GM19395 (cell line): ENCODE measurements at regions not wholly inside any gene's neighbourhood (a gene's known extent, or its start where the extent isn't known, plus 50 kb on each side); places are given as distances from the start of the nearest gene placed in this dataset.
"Not testable (repeated sequence)": the region's sequence is repeated elsewhere in the genome, so short reads cannot be mapped to it uniquely, and the experiment has no call there.

ENCODE experiments used
- ATAC-seq: cut with Tn5 transposase; IDR thresholded peaks from one replicate; pipeline ENCODE4 v1.9.1; 2021; ENCODE audit warnings: mild to moderate bottlenecking, moderate library complexity; ENCODE audit not compliant: unreplicated experiment

DNA sequence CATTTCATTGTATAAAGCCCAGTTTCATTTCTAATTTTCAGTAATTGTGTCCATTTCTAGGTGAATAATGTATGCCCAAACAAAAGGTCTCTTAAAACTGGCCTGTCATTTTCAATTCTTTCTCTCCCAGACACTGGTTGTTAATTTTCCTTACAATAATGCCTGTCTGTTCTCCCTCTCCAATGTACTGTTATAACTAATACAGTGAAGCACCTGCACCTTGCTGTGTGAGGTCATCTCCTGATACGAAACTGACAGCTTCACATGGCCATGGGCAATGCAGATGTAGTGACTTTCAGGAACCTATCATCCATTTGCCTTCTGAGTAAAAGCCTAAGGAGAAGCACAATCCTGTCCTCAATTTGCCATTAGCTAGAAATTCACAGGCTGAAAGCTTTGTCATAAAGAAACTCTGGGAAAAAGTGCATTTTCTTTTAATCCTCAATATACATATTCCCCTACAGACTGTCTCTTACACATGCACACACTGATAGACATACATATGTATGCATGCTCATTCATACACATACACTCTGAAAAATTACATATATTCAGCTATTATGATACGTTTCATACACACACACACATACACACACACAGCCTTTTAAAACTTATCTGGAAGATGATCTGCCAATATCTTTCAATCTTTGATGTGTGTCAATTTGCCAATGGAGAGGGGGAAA, 1030.3 kb downstream of the TDRD15 start:
- no peak for ATAC-seq

DNA sequence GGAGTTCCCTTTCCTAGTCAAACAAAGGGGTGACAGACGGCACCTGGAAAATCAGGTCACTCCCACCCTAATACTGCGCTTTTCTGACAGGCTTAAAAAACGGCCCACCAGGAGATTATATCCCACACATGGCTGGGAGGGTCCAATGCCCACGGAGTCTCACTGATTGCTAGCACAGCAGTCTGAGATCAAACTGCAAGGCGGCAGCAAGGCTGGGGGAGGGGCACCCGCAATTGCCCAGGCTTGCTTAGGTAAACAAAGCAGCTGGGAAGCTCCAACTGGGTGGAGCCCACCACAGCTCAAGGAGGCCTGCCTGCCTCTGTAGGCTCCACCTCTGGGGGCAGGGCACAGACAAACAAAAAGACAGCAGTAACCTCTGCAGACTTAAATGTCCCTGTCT, 1032.9 kb downstream of the TDRD15 start:
- ATAC-seq: not testable (repeated sequence)

- no peak for ATAC-seq
These were observed 1043.5 kb downstream of the TDRD15 start for GRCh38 chr2:22167256-22167655.

GRCh38 chr2:22175003-22175402, 1051.2 kb downstream of the TDRD15 start:
- no peak for ATAC-seq

DNA sequence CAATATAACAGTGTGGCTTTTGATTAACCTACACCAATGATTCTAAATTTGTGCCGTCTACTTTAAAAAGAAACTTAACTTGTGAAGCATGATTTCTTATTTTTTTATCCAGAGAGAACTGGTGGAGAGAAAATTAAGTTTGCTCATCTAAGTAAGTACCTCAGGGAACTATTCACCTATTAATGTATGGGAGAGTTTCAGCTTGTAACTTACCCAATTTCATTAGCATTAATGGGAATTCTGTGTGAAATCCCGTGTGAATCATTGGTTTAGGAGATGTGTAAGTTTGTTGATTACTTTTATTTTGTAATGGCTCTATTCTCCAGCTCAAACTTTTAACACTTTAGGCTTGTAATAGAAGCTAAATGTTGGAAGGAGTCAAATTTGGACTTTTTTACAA, 1061.5 kb downstream of the TDRD15 start:
- ATAC-seq: no peak

DNA sequence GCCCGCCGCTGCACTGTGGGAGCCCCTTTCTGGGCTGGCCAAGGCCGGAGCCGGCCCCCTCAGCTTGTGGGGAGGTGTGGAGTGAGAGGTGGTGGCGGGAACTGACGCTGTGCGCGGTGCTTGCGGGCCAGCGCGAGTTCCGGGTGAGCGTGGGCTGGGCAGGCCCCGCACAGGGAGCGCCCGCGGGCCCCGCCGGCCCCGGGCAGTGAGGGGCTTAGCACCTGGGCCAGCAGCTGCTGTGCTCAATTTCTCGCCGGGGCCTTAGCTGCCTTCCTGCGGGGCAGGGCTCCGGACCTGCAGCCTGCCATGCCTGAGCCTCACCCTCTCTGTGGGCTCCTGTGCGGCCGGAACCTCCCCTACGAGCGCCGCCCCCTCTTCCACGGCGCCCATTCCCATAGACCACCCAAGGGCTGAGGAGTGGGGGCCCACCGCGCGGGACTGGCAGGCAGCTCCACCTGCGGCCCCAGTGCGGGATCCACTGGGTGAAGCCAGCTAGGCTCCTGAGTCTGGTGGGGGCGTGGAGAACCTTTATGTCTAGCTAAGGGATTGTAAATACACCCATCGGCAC, 1062.6 kb downstream of the TDRD15 start:
- not testable (repeated sequence) for ATAC-seq

DNA sequence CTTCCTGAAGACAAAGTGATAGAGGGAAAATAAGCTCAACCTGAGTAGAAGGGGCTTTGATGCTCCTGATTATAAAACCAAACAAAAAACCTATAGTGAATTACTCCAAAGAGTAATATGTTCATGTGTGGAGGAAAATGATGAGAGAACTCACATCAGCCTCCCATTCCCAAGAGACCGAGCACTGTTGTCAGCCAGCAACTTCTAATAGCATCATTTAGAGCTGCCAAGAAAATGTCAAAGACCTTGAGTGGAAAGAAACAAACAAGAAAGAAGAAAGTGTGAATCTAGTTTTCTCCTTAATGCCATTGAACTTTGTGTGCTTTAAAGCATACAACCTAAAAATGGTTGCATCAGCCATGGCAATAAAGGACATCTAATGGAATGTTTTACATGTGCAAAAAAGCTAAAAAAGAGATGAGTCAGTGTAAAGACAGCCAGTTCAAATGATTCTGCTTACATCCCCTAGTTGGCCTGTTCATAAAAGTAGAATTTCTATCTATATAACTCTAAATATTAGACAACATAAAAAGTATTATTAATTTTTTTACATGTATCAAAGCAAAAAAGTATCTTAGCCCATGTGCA, 1066.2 kb downstream of the TDRD15 start:
- no peak for ATAC-seq

DNA sequence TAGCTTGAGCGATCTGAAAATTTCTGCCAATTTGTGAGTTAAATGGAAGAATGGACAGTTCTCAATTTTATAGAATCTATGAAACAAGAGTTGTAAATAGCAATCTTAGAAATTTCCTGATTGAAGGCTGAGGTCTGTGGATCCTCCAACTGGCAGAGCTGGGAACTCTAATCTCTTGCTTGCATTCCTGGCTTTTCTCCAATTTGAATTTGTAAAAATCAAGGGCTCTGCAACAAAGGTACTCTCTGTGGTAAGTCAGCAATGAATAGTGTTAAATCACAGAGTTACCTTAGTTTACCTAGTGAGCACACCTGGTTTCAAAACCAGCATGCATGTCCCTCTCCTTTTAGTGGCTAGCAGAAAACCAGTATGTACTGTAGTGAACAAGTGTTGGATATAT, 1070.5 kb downstream of the TDRD15 start:
- ATAC-seq: no peak

DNA sequence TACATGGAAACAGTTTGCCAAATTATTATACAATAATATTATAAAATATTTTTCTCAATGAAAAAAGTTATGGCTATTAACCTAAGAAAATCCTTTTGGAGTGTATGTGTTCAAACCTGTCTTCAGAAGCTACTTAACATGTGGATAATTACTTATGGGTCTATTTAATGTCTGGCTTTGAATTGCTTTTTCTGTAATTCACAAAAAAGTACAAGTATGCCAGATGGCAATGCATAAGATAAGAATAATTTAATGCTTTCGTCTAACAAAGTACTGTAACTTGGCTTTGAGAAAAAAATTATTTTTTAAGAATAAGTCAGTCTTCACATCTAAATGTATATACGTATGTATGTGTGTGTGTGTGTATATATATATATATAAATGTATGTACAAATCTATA, 1073.0 kb downstream of the TDRD15 start:
- ATAC-seq: no peak

- no peak for ATAC-seq
These were observed 1074.9 kb downstream of the TDRD15 start for GRCh38 chr2:22198381-22199283.

DNA sequence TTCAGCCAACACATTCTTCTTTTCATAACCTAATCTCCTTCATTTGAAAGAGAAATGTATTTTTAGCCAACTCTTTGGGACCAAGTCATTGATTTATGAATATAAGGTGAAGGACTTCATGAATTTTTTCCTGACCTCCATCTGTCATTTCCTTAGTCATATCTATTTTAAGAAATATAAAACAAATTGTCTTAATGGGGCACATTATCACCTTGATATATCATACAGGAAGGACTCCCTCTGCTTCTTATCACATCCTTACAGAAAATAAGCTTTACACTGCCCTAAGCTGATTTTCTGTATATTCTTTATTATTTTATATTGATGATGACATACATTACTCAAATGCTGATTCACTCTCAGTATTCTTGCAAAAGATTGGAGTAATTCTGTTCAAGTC, 1076.2 kb downstream of the TDRD15 start:
- ATAC-seq: no peak

DNA sequence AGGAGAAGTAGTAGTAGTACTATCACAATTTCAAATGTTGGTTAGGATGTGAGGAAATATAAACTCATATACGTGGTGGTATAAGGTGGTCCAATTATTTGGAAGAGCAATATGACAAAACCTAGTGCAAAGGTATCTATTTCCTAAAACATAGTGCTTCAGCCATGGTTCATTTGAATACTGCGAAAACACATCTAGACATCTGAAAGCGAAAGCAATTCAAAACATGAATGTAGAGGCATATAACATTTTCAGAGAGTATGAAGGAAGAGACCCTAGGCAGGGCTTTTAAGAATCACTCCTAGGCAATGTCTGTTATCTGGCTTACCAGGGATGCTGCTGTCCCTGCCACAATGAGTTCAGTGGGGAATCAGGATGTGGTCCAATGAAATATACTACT, 1085.8 kb downstream of the TDRD15 start:
- no peak for ATAC-seq

- ATAC-seq: no peak
These were observed 1089.5 kb downstream of the TDRD15 start for GRCh38 chr2:22213237-22213636.

DNA sequence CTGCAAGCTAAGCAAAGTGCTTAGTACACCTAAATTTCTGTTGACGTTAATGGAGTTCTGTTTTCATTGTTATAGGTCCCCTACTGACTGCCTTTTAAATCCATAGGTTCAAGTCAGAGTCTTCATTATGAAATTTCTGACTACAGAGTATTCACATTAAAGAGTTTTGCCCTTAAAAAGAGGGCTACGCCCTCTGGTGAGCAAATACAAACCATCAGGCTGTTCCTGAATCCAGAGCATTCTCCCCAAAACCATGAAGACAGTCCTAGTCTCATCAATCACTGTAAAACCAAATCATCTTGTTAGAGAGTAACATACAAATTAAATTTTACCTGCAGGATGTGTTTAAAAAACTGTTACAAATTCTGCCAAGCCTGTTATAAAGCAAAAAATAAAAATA, 1091.7 kb downstream of the TDRD15 start:
- no peak for ATAC-seq

GRCh38 chr2:22217881-22218280, 1094.1 kb downstream of the TDRD15 start:
- no peak for ATAC-seq

DNA sequence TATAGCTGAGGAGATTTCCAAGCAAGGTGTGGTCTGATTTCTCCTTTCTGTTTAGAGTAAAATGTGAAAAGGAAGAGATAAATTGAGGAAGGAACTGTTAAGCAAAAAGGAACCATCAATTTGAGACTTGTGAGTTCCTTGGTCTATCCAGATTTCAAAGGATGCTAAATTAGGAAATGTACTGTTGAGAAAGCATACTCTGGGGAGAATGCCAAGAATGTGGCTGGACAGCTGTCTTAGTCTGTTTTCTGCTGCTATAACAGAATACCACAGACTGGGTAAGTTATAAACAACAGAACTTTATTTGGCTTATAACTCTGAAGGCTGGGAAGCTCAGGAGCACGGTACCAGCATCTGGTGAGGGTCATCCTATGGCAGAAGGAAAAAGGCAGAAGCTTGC, 1097.2 kb downstream of the TDRD15 start:
- no peak for ATAC-seq

DNA sequence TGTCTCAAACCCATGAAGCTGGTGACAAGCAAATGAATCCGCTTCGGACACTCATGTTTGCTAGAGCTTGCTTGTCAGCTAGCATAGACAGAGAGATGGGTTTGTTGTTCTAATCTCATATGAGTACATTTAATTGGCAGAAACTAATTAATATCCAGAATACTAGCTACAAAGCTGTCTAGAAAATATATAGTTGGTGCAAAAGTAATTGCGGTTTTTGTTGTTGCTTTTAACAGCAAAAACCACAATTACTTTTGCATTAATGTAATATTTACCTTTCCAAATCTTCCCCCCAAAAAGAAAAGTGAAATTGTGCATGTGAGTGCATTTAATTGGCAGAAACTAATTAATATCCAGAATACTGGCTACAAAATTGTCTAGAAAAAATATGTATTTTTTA, 1115.2 kb downstream of the TDRD15 start:
- ATAC-seq: no peak

DNA sequence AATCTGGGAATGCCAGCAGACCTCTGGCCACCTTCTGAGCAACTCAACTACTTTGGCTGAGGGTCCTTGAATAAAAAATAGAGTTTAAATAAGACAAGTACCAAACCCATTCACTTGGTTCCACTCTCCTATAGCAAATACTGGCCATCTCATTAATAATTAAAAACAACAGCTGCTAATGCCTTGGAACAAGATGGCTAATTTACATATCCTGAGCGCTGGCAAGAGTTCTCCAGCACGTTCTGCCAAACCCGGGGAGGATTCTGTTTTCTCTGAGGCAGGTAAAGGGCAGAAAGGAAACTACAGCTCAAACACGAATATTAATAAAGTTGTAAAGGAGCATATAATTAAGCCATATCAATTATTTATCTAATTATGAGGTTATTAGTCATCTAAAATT, 1123.7 kb downstream of the TDRD15 start:
- ATAC-seq: no peak

- ATAC-seq: no peak
These were observed 1125.1 kb downstream of the TDRD15 start for GRCh38 chr2:22248851-22249250.

GRCh38 chr2:22253171-22253570, 1129.4 kb downstream of the TDRD15 start:
- no peak for ATAC-seq

- ATAC-seq: no peak
These were observed 1123.8 kb upstream of the KLHL29 start for GRCh38 chr2:22261165-22261564.

GRCh38 chr2:22270341-22270740, 1114.6 kb upstream of the KLHL29 start:
- no peak for ATAC-seq
